22Rv1 (cell line): ENCODE measurements at regions not wholly inside any gene's neighbourhood (a gene's known extent, or its start where the extent isn't known, plus 50 kb on each side); places are given as distances from the start of the nearest gene placed in this dataset.

Experiments
- H3K27ac ChIP-seq: fragments of 450-650 bp; 2 replicates; pipeline ENCODE4 v1.5.1; 2017
- ZFX ChIP-seq: fragments of 450-650 bp; IDR thresholded peaks from 2 replicates; pipeline ENCODE4 v1.6.1; 2017; ENCODE audit warnings: antibody characterized with exemption, borderline replicate concordance
- TF ChIP-seq, protein P1 (sequence below): fragments of 450-650 bp; IDR thresholded peaks from 2 replicates; pipeline ENCODE4 v1.5.1; 2017; ENCODE audit warnings: mild to moderate bottlenecking

DNA sequence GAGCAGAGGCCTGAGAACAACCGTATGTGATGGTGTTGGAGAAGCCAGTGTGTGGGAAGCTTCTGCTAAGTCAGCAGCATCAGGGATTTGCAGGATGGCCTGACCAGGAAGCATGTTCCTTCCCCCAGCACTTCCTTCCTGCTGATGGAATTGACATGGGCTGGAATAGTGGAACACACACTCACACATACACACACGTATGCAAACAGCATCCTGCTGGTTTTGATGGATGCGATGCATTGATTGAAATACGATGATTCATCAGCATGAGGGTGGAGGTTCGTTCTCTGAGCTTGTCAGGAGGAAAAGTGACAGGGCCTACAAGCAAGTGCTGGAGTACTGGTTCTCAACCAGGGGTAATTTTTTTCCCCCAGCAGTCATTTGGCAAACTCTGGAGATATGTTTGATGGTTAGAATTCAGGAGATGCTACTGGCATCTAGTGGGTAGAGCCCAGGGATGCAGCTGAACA lies 229.1 kb downstream of the NFATC2 start:
- no peak overlapping the region for H3K27ac ChIP-seq
- no peak for TF ChIP-seq ZFX
- TF ChIP-seq, protein P1, sequence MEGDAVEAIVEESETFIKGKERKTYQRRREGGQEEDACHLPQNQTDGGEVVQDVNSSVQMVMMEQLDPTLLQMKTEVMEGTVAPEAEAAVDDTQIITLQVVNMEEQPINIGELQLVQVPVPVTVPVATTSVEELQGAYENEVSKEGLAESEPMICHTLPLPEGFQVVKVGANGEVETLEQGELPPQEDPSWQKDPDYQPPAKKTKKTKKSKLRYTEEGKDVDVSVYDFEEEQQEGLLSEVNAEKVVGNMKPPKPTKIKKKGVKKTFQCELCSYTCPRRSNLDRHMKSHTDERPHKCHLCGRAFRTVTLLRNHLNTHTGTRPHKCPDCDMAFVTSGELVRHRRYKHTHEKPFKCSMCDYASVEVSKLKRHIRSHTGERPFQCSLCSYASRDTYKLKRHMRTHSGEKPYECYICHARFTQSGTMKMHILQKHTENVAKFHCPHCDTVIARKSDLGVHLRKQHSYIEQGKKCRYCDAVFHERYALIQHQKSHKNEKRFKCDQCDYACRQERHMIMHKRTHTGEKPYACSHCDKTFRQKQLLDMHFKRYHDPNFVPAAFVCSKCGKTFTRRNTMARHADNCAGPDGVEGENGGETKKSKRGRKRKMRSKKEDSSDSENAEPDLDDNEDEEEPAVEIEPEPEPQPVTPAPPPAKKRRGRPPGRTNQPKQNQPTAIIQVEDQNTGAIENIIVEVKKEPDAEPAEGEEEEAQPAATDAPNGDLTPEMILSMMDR, result no peak

DNA sequence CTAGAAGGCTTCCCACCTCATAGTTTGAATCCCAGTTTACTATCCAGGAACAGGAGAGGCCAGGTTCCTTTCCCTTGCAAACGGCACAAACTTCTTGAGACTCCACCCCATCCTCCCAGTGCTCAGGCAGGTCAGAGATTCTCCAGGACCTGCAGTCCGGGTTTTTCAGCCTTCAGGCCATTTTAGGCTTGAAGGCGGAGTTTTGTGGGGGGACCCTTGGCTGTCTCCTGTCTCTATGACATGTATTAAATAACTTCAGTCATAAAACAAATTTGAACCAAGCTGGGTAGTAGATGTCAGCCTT lies 230.1 kb downstream of the NFATC2 start:
- H3K27ac ChIP-seq, result no peak overlapping the region
- TF ChIP-seq ZFX, result no peak
- TF ChIP-seq, protein P1, result no peak

DNA sequence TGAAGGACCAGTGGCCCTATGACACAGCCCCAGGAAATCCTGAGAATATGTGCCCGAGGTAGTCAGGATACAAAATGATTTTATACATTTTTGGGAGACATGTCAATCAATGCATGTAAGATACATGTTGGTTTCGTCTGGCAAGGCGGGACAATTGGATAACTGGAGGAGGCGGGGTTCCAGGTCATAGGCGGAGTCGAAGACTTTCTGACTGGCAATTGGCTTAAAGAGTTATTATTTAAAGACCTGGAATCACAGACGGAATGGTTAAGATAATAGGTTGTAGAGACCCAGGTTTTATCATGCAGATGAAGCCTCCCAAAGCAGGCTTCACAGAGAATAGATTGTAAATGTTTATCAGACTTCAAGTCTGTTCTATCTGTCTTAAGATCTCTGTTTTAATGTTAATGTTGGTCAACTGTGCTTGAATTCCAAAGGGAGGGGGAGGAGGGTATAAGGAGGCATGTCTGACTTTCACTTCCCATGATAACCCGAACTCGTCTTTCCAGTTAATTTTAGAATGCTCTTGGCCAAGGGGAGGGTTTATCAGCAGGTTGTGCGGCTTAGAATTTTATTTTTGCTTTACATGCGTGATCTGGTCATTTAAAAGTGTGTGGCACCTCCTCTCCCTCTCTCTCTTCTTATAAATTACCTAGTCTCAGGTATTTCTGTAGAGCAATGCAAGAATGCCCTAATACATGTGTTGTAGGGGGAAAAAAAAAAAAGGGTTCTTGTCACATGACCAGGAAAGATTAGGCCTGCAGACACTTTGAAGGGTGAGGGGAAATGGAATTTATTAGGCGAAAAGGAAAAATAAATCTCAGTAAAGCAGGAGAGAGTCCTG lies 230.7 kb downstream of the NFATC2 start:
- H3K27ac ChIP-seq, result no peak overlapping the region
- TF ChIP-seq, protein P1, result no peak
- TF ChIP-seq ZFX, result no peak

DNA sequence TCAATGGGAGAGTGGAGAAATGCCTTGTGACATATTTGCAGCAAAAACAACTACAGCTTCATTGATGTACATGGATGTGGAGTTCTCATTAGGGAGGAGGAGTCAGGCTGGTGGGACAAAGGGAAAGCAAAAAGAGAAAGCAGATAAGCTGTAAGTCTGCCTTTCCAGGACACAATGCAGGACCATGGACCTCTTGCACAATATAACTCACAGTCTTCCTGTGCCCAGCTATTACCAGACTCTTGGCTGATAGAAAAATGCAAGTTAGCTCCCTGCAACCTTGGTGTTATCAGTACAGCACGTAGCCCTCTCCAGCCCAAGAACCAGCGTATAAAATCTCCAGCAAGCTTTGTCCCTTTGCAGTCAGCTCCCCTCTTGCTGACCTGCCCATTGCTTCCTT lies 232.3 kb downstream of the NFATC2 start:
- H3K27ac ChIP-seq, result no peak overlapping the region
- TF ChIP-seq, protein P1, result no peak
- TF ChIP-seq ZFX, result no peak

DNA sequence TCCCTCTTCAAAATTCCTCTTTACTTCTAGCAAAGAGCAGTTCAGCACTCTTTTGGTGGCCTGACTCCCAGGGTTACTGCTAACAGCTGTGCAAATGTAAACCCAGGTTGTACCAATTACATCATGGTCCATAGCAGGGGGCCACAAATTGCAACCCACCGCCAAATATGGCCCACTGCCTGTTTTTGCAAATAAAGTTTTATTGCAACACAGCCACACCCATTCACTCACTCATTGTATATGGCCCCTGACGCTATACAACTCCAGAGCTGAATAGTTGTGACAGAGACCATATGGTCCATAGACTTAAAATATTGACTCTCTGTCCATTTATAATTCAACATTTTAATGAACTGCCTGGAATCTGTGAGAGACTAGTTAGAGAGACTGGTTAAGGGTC lies 233.4 kb downstream of the NFATC2 start:
- H3K27ac ChIP-seq, result no peak overlapping the region
- no peak for TF ChIP-seq ZFX
- TF ChIP-seq, protein P1, result no peak

DNA sequence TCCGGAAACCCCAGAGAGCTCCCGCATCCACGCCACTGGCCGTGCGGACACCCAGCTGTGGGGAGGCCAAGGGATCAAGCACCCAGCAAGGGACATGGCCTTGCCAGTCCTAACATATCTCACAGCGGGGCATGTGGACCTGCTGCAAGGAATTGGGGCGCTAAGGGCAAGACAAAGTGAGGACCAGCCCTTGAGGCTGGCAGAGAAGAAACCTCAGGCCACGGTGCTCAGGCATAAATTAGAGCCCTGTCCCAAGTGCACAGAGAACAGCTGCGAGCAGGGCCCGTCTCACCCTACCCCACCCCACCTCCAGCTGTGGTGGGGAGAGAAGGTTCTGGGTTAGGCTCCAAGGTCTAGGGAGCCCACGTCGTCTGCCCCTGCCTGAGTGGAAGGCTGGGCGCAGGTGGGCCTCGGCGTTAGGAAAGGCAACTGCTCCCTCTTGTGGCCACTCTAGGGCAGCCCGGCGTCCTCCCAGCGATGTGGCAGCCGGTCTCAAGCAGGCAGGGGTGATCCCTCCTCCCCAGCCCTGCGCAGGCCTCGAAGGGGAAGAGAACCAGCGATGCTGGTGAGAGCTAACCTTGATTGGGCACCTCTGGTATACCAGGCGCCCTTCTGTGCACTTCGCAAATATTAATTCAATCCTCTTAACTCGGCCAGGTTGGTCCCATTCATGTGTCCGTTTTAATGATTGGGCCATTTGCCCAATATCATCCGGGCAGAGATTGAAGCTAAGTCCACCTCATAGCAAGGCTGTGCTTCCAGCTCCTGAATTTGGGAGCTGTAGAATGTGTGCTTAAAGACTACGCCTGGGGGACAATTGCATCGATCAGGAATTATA lies 235.8 kb downstream of the NFATC2 start:
- TF ChIP-seq, protein P1, result peak; percentile 88
- TF ChIP-seq ZFX, result no peak
- H3K27ac ChIP-seq, result no peak overlapping the region

DNA sequence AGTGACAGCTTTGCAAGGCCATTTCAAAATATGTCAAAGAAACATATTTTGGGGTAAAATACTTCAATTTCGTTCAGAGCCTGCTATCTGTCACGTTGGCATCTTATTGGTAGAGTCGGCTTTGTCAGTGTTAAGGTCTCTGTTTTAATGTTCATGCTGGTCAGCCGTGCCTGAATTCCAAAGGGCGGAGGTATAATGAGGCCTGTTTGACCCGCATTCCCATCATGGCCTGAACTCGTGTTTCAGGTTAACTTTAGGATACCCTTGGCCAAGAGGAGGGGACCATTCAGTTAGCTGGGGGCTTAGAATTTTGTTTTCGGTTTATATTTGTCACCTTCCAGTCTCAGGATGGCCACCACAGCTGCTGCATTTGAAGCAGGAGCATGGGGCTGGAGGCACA lies 236.4 kb downstream of the NFATC2 start:
- no peak overlapping the region for H3K27ac ChIP-seq
- TF ChIP-seq, protein P1, result no peak
- TF ChIP-seq ZFX, result no peak
